A549 (cell line): ENCODE measurements at regions not wholly inside any gene's neighbourhood (a gene's known extent, or its start where the extent isn't known, plus 50 kb on each side); places are given as distances from the start of the nearest gene placed in this dataset.
"Not testable (repeated sequence)": the region's sequence is repeated elsewhere in the genome, so short reads cannot be mapped to it uniquely, and the experiment has no call there.

ENCODE experiments used
- BHLHE40 ChIP-seq: IDR thresholded peaks from 2 replicates; pipeline ENCODE4 v1.6.1; 2012; ENCODE audit warnings: low read depth, low read length, inconsistent platforms
- CHD2 ChIP-seq: fragments of 150-350 bp; IDR thresholded peaks from 2 replicates; pipeline ENCODE4 v1.6.1; 2014; ENCODE audit warnings: low read length; ENCODE audit not compliant: partially characterized antibody
- MAFK ChIP-seq: fragments of 450-650 bp; IDR thresholded peaks from 2 replicates; pipeline ENCODE4 v1.6.1; 2014; ENCODE audit not compliant: partially characterized antibody
- MYC ChIP-seq: IDR thresholded peaks from 2 replicates; pipeline ENCODE4 v1.6.1; 2012; ENCODE audit warnings: mild to moderate bottlenecking, inconsistent platforms, low read length, improper control_type of control experiment, borderline replicate concordance
- PHF8 ChIP-seq: fragments of 200-600 bp; sonication (generic); IDR thresholded peaks from 2 replicates; pipeline ENCODE4 v1.6.1; 2016; ENCODE audit warnings: low read depth, mild to moderate bottlenecking, antibody characterized with exemption, moderate library complexity, borderline replicate concordance
- POLR2A ChIP-seq: IDR thresholded peaks from 2 replicates; pipeline ENCODE4 v1.6.1; 2012; ENCODE audit warnings: mild to moderate bottlenecking, low read length
- RAD21 ChIP-seq, 2 experiments: fragments of >200 bp in 1 of 2; sonication (Bioruptor Twin) in 1 of 2; formaldehyde crosslinking in 1 of 2; IDR thresholded peaks in 1 of 2; conservative IDR thresholded peaks in 1 of 2; 2 replicates in 1 of 2; 3 replicates in 1 of 2; pipeline ENCODE4 v1.6.1; 2012 to 2018; ENCODE audit warnings: inconsistent platforms in 1 of 2
- REST ChIP-seq: fragments of 200-600 bp; sonication (generic); IDR thresholded peaks from 2 replicates; pipeline ENCODE4 v1.6.1; 2016; ENCODE audit warnings: antibody characterized with exemption, mild to moderate bottlenecking, moderate library complexity
- RFX5 ChIP-seq: fragments of 450-650 bp; IDR thresholded peaks from 2 replicates; pipeline ENCODE4 v1.7.1; 2014; ENCODE audit warnings: antibody characterized with exemption, mild to moderate bottlenecking, moderate library complexity
- RNF2 ChIP-seq: fragments of 200-600 bp; sonication (generic); IDR thresholded peaks from 2 replicates; pipeline ENCODE4 v1.6.1; 2016; ENCODE audit warnings: low read depth, mild to moderate bottlenecking, antibody characterized with exemption, moderate library complexity, borderline replicate concordance
- ZFP36 ChIP-seq: fragments of 450-650 bp; IDR thresholded peaks from 2 replicates; pipeline ENCODE4 v1.6.1; 2014; ENCODE audit warnings: borderline replicate concordance; ENCODE audit not compliant: partially characterized antibody
- TF ChIP-seq, protein P1 (sequence below): fragments of >200 bp; sonication (Bioruptor Twin); formaldehyde crosslinking; IDR thresholded peaks from 3 replicates; pipeline ENCODE4 v1.5.1; 2016

GRCh38 chr17:30700833-30701232 is 123.7 kb downstream of the CRLF3 start:
- TF ChIP-seq MAFK; RFX5; RAD21 (conservative IDR thresholded peaks at IDR 0.05 in 1 of 2, IDR thresholded peaks at IDR 0.05 in 1 of 2); PHF8; POLR2A; BHLHE40; RNF2; MYC; REST; ZFP36; CHD2: not testable (repeated sequence)
- TF ChIP-seq, protein P1, sequence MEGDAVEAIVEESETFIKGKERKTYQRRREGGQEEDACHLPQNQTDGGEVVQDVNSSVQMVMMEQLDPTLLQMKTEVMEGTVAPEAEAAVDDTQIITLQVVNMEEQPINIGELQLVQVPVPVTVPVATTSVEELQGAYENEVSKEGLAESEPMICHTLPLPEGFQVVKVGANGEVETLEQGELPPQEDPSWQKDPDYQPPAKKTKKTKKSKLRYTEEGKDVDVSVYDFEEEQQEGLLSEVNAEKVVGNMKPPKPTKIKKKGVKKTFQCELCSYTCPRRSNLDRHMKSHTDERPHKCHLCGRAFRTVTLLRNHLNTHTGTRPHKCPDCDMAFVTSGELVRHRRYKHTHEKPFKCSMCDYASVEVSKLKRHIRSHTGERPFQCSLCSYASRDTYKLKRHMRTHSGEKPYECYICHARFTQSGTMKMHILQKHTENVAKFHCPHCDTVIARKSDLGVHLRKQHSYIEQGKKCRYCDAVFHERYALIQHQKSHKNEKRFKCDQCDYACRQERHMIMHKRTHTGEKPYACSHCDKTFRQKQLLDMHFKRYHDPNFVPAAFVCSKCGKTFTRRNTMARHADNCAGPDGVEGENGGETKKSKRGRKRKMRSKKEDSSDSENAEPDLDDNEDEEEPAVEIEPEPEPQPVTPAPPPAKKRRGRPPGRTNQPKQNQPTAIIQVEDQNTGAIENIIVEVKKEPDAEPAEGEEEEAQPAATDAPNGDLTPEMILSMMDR = not testable (repeated sequence)
